SK-N-SH (cell line): ENCODE measurements at regions not wholly inside any gene's neighbourhood (a gene's known extent, or its start where the extent isn't known, plus 50 kb on each side); places are given as distances from the start of the nearest gene placed in this dataset.

Experiments
- CTCF ChIA-PET: fragments of 300-600, 350-600 bp; formaldehyde crosslinking; extraction: SDS; loops from one replicate; lab custom pipeline; 2021; lab: Yijun Ruan, JAX
- POLR2A ChIA-PET: fragments of 350-600 bp; sonication (Branson Sonifier 250); formaldehyde crosslinking; extraction: SDS; loops from one replicate; lab custom pipeline; 2020; ENCODE audit warnings: antibody characterized with exemption, inconsistent platforms; lab: Yijun Ruan, JAX
- DNase-seq: peaks from one replicate; pipeline ENCODE4 v3.0.0; 2012
- H2AFZ ChIP-seq: fragments of 200-600 bp; sonication (generic); 2 replicates; pipeline ENCODE4 v1.8.1; 2016; ENCODE audit warnings: antibody characterized with exemption, mild to moderate bottlenecking, low read depth
- H3F3A ChIP-seq: fragments of 200-600 bp; sonication (generic); replicated peaks from 2 replicates; pipeline ENCODE3; 2016; ENCODE audit warnings: antibody characterized with exemption, mild to moderate bottlenecking; ENCODE audit not compliant: insufficient read depth
- H3K27ac ChIP-seq, 2 experiments: fragments of 200-500 bp in 1 of 2; fragments of 200-600 bp in 1 of 2; sonication (Bioruptor generic) in 1 of 2; sonication (generic), shearing (Covaris generic) in 1 of 2; 2 replicates each; pipeline versions ENCODE4 v1.5.1 to v1.6.1; 2014 to 2016; ENCODE audit warnings: low read depth in 2 of 2, inconsistent platforms in 1 of 2, low read length in 1 of 2, mild to moderate bottlenecking in 1 of 2, mixed read lengths in 1 of 2
- H3K27me3 ChIP-seq: fragments of 200-600 bp; sonication (generic), shearing (Covaris generic); 2 replicates; pipeline ENCODE4 v1.6.1; 2016; ENCODE audit warnings: mixed run types; ENCODE audit not compliant: insufficient read depth
- H3K36me3 ChIP-seq, 2 experiments: fragments of 200-500 bp in 1 of 2; fragments of 200-600 bp in 1 of 2; sonication (Bioruptor generic) in 1 of 2; sonication (generic) in 1 of 2; replicated peaks in 1 of 2; 2 replicates each; pipeline versions ENCODE3 to v1.5.1; 2014 to 2016; ENCODE audit warnings: low read length in 1 of 2, mild to moderate bottlenecking in 1 of 2; ENCODE audit not compliant: insufficient read depth in 2 of 2, control insufficient read depth in 1 of 2
- H3K4me1 ChIP-seq, 2 experiments: fragments of 200-500 bp in 1 of 2; fragments of 200-600 bp in 1 of 2; sonication (Bioruptor generic) in 1 of 2; sonication (generic), shearing (Covaris generic) in 1 of 2; 2 replicates each; pipeline versions ENCODE4 v1.5.1 to v1.6.1; 2014 to 2016; ENCODE audit warnings: low read depth in 1 of 2, low read length in 1 of 2, mixed run types in 1 of 2; ENCODE audit not compliant: insufficient read depth in 2 of 2, control insufficient read depth in 1 of 2
- H3K4me2 ChIP-seq: fragments of 200-600 bp; sonication (generic), shearing (Covaris generic); 2 replicates; pipeline ENCODE4 v1.6.1; 2017; ENCODE audit warnings: mixed run types
- H3K4me3 ChIP-seq, 2 experiments: fragments of 200-500 bp in 1 of 2; fragments of 200-600 bp in 1 of 2; sonication (Bioruptor generic) in 1 of 2; sonication (generic), shearing (Covaris generic) in 1 of 2; 2 replicates each; pipeline versions ENCODE4 v1.5.1 to v1.8.1; 2014 to 2016; ENCODE audit warnings: low read depth in 2 of 2, inconsistent platforms in 1 of 2, low read length in 1 of 2, mild to moderate bottlenecking in 1 of 2, mixed read lengths in 1 of 2, moderate library complexity in 1 of 2
- H3K79me2 ChIP-seq: fragments of 200-600 bp; sonication (generic); 2 replicates; pipeline ENCODE4 v1.8.1; 2017; ENCODE audit warnings: mild to moderate bottlenecking; ENCODE audit not compliant: insufficient read depth
- H3K9ac ChIP-seq: fragments of 200-600 bp; sonication (generic); 2 replicates; pipeline ENCODE4 v1.6.1; 2017; ENCODE audit warnings: mixed run types
- H3K9me2 ChIP-seq: fragments of 200-600 bp; sonication (generic); 2 replicates; pipeline ENCODE4 v1.6.1; 2017; ENCODE audit warnings: mixed run types
- H3K9me3 ChIP-seq: fragments of 200-600 bp; sonication (generic); 2 replicates; pipeline ENCODE4 v1.6.1; 2017; ENCODE audit warnings: mixed run types, mild to moderate bottlenecking, moderate library complexity
- H4K20me1 ChIP-seq: fragments of 200-600 bp; sonication (generic); 2 replicates; pipeline ENCODE4 v1.6.1; 2017; ENCODE audit warnings: mild to moderate bottlenecking, mixed run types; ENCODE audit not compliant: insufficient read depth
- CHD2 ChIP-seq: fragments of 150-350 bp; IDR thresholded peaks from 2 replicates; pipeline ENCODE4 v1.6.1; 2018; ENCODE audit warnings: low read length; ENCODE audit not compliant: partially characterized antibody
- EP300 ChIP-seq, 2 experiments: IDR thresholded peaks; 2 replicates each; pipeline versions ENCODE4 v1.4.0 to v1.6.1; 2012; ENCODE audit warnings: borderline replicate concordance in 1 of 2, low read depth in 1 of 2, low read length in 1 of 2
- FOSL2 ChIP-seq: IDR thresholded peaks from 2 replicates; pipeline ENCODE4 v1.4.0; 2012; ENCODE audit warnings: low read depth, mild to moderate bottlenecking, moderate library complexity, borderline replicate concordance
- GABPA ChIP-seq: IDR thresholded peaks from 2 replicates; pipeline ENCODE4 v1.4.0; 2012; ENCODE audit warnings: low read depth, mild to moderate bottlenecking
- MXI1 ChIP-seq: IDR thresholded peaks from 2 replicates; pipeline ENCODE4 v1.6.1; 2012; ENCODE audit warnings: mild to moderate bottlenecking, low read depth, low read length, improper control_type of control experiment
- RCOR1 ChIP-seq: fragments of 150-350 bp; IDR thresholded peaks from 2 replicates; pipeline ENCODE4 v1.6.1; 2017; ENCODE audit warnings: antibody characterized with exemption, low read length
- SIN3A ChIP-seq: IDR thresholded peaks from 2 replicates; pipeline ENCODE4 v1.6.1; 2012; ENCODE audit warnings: low read depth, mild to moderate bottlenecking, low read length, moderate library complexity, borderline replicate concordance
- WGBS: methylation state at CpG from one replicate; pipeline ENCODE4 v1.1.6; 2017; ENCODE audit warnings: low lambda C conversion rate; 5-methylcytosine and 5-hydroxymethylcytosine counted together
- TF ChIP-seq, protein P1 (sequence below): IDR thresholded peaks from 2 replicates; pipeline ENCODE4 v1.4.0; 2012; ENCODE audit warnings: low read depth
- TF ChIP-seq, protein P2 (sequence below): fragments of 200-600 bp; sonication (generic); IDR thresholded peaks from 2 replicates; pipeline ENCODE4 v1.6.1; 2017; ENCODE audit warnings: antibody characterized with exemption, mild to moderate bottlenecking, moderate library complexity

DNA sequence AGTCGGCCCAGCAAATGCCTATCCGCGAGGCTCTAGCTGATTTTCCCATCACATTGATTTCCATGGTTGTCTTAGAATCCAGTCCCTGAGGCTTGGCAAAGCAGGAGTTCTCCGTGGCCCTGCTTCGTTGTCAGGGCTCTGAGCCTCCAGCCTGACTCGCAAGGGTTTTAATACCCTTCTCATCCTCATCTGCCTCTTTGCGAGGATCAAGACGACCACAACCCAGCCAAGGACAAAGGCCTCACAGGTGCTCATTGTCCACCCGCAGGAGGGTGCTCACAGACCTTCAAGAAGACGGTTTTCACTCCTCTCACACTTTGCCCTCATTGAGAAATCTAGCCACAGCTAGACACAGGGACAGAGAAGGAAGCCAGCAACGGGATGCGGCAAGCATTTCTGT, 610.8 kb downstream of the KCNJ18 start:
- no peaks in the 10 kb centered on the region for H3K9me2 ChIP-seq
- CTCF ChIA-PET: no interaction called here
- TF ChIP-seq, protein P1, sequence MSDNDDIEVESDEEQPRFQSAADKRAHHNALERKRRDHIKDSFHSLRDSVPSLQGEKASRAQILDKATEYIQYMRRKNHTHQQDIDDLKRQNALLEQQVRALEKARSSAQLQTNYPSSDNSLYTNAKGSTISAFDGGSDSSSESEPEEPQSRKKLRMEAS: no peak
- TF ChIP-seq MXI1: no peak
- no peak for TF ChIP-seq SIN3A
- no peak for TF ChIP-seq GABPA
- TF ChIP-seq, protein P2, sequence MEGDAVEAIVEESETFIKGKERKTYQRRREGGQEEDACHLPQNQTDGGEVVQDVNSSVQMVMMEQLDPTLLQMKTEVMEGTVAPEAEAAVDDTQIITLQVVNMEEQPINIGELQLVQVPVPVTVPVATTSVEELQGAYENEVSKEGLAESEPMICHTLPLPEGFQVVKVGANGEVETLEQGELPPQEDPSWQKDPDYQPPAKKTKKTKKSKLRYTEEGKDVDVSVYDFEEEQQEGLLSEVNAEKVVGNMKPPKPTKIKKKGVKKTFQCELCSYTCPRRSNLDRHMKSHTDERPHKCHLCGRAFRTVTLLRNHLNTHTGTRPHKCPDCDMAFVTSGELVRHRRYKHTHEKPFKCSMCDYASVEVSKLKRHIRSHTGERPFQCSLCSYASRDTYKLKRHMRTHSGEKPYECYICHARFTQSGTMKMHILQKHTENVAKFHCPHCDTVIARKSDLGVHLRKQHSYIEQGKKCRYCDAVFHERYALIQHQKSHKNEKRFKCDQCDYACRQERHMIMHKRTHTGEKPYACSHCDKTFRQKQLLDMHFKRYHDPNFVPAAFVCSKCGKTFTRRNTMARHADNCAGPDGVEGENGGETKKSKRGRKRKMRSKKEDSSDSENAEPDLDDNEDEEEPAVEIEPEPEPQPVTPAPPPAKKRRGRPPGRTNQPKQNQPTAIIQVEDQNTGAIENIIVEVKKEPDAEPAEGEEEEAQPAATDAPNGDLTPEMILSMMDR: no peak
- TF ChIP-seq FOSL2: no peak
- no peak for TF ChIP-seq EP300 (IDR thresholded peaks at IDR 0.05; ENCODE audit: borderline replicate concordance in 1 of 2, low read depth in 1 of 2, low read length in 1 of 2)
- TF ChIP-seq, all 33 proteins: peak for 0
- no peaks in the 10 kb centered on the region for H3K79me2 ChIP-seq
- POLR2A ChIA-PET: no interaction called here
- no peaks in the 10 kb centered on the region for H3F3A ChIP-seq
- H3K4me1 ChIP-seq: no peaks in the 10 kb centered on the region; a peak in 1 of 4 replicates
- no peaks in the 10 kb centered on the region for H4K20me1 ChIP-seq
- H3K4me3 ChIP-seq: no peak overlapping the region
- H2AFZ ChIP-seq: no peak overlapping the region
- no peak overlapping the region for H3K27ac ChIP-seq
- no peaks in the 10 kb centered on the region for H3K9me3 ChIP-seq
- WGBS: 33% methylated on average over 12 of the region's 12 CpGs
- no peak for DNase-seq
- no peak overlapping the region for H3K9ac ChIP-seq
- no peak overlapping the region for H3K4me2 ChIP-seq
- H3K36me3 ChIP-seq: no peaks in the 10 kb centered on the region
- H3K27me3 ChIP-seq: no peaks in the 10 kb centered on the region; the same call in none of the 2 replicates

DNA sequence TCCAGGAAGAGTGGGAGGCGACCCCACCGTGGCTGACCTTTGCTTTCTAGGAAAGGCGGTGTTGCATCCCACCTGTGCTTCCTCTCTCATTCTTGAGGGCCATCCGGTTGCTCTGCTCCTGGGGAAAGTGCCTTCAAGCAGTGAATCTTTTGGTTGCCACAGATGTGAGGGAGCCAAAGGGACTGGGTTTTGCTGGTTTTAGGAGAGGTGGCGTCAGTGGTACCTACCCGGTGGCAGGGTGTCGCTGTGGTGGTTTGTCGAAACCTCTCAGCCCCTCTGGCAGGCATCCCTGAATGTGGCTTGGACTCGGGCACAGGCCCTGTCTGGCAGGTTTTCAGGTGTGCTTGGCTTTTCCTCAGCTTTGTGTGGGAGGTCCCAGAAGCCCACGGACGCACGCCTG, 611.5 kb downstream of the KCNJ18 start:
- Histone ChIP-seq H3K27ac (no peak overlapping the region), H3F3A (no peaks in the 10 kb centered on the region), H3K27me3 (no peaks in the 10 kb centered on the region; the same call in none of the 2 replicates), H3K9me3 (no peaks in the 10 kb centered on the region), H2AFZ (no peak overlapping the region), H3K4me3 (no peak overlapping the region), H3K9me2 (no peaks in the 10 kb centered on the region), H3K9ac (no peak overlapping the region), H3K4me1 (no peaks in the 10 kb centered on the region; a peak in 1 of 4 replicates), H3K79me2 (no peaks in the 10 kb centered on the region), H4K20me1 (no peaks in the 10 kb centered on the region), H3K4me2 (no peak overlapping the region), H3K36me3 (no peaks in the 10 kb centered on the region)
- TF ChIP-seq CHD2: no peak
- TF ChIP-seq RCOR1: no peak
- no peak for TF ChIP-seq GABPA
- no peak for DNase-seq
- ChIA-PET POLR2A (no interaction called here), CTCF (no interaction called here)
- WGBS: 55% methylated on average over 8 of the region's 12 CpGs

DNA sequence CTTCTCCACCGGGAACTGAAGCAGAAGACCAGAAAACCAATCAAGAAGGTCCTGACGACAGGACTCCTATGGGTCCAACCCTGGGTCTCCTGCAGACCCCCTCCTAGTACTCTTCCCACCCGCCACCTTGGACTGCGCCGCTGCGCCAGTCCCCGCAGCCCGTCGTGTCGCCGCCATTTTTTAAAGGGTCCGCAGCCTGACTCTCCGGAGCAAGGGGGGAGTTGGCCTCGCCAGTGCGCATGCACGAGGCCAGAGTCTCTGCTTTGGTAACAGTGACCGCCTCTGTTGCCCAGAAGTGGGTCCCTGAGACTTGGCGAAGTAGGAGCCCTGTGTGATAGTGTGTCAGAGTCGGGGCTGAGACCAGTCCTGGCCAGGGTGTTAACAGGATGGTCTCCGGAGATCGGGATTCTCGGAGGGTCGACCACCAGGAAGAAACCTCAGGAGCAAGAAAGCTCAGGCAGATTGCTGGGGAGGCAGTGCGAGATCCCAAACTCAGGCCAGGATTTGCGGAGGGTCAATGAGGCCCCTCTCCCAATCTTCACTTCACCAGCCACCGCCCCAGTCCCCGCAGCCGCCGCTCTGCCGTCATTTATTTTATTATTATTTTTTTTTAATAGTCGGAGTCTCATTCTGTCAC, 612.5 kb downstream of the KCNJ18 start:
- no peak overlapping the region for H2AFZ ChIP-seq
- H3K4me2 ChIP-seq: no peak overlapping the region
- no peak overlapping the region for H3K9ac ChIP-seq
- no peaks in the 10 kb centered on the region for H3F3A ChIP-seq
- no peaks in the 10 kb centered on the region for H3K9me2 ChIP-seq
- no peak overlapping the region for H3K4me3 ChIP-seq
- H3K9me3 ChIP-seq: no peaks in the 10 kb centered on the region
- no peaks in the 10 kb centered on the region for H3K4me1 ChIP-seq
- no peak for DNase-seq
- H3K27me3 ChIP-seq: no peaks in the 10 kb centered on the region; the same call in none of the 2 replicates
- no peaks in the 10 kb centered on the region for H3K79me2 ChIP-seq
- no peaks in the 10 kb centered on the region for H4K20me1 ChIP-seq
- ChIA-PET CTCF (no interaction called here), POLR2A (no interaction called here)
- no peak overlapping the region for H3K27ac ChIP-seq
- WGBS: 47% methylated on average over 24 of the region's 31 CpGs
- H3K36me3 ChIP-seq: no peaks in the 10 kb centered on the region
- TF ChIP-seq RCOR1: no peak
